ENCODE measurements at regions not wholly inside any gene's neighbourhood (a gene's known extent, or its start where the extent isn't known, plus 50 kb on each side); places are given as distances from the start of the nearest gene placed in this dataset.

DNA sequence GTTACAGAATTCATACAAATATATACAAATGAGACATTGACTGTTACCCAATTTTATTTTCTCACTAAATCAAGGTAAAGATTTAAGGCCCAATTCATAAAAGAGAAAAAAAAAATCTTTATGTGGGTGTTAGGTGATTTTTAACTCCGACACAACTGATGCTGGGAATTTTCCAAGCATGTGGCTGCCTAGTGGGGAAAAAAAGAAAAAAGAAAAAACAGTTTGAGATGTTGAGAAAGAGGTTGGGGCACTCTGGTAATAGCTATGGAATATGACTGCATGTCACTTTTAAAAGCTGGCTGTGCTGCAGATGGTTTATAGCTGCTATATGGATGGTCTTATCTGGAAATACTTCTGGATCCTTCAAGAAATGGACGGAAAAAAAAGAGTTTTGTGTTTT, 739.9 kb upstream of the SOX9 start:
- CTCF ChIA-PET: no interaction called here
- Histone ChIP-seq H3K9me3 (ENCODE audit: control extremely low read depth in 1 of 3, control insufficient read depth in 2 of 3, insufficient read depth in 1 of 3, low read length in 2 of 3) (no peaks in the 10 kb centered on the region), H4K20me1 (ENCODE audit: control insufficient read depth, insufficient read depth, low read length, poor library complexity, severe bottlenecking) (no peaks in the 10 kb centered on the region), H3K4me3 (ENCODE audit: control extremely low read depth in 1 of 5, extremely low read depth in 1 of 5, insufficient read depth in 1 of 5, low read depth in 2 of 5, low read length in 4 of 5) (no peak overlapping the region), H3K9ac (ENCODE audit: low read length) (no peak overlapping the region), H3K27ac (ENCODE audit: low read length in 2 of 2) (no peak overlapping the region), H3K79me2 (ENCODE audit: control insufficient read depth, insufficient read depth, low read length) (no peaks in the 10 kb centered on the region), H2AFZ (ENCODE audit: insufficient read depth, low read depth, low read length, poor library complexity, severe bottlenecking) (no peak overlapping the region), H3K36me3 (replicated peaks in 1 of 2; ENCODE audit: control extremely low read depth in 1 of 2, control insufficient read depth in 1 of 2, extremely low read depth in 1 of 2, insufficient read depth in 2 of 2, low read length in 1 of 2) (no peaks in the 10 kb centered on the region), H3K4me1 (ENCODE audit: control insufficient read depth in 2 of 2, insufficient read depth in 2 of 2, low read length in 2 of 2) (no peaks in the 10 kb centered on the region), H3K27me3 (replicated peaks in 1 of 4; ENCODE audit: control extremely low read depth in 1 of 4, control insufficient read depth in 3 of 4, insufficient read depth in 4 of 4, low read length in 3 of 4) (no peaks in the 10 kb centered on the region), H3K4me2 (replicated peaks; ENCODE audit: low read depth, low read length, poor library complexity, severe bottlenecking) (no peak overlapping the region)
- H3K27me3 Mint-ChIP-seq: no peaks in the 10 kb centered on the region
- POLR2A ChIA-PET: no interaction called here
- intact Hi-C loops (cut with micrococcal nuclease): no loop called here
- no peak overlapping the region for H3K27ac Mint-ChIP-seq
- TF ChIP-seq, protein P1, sequence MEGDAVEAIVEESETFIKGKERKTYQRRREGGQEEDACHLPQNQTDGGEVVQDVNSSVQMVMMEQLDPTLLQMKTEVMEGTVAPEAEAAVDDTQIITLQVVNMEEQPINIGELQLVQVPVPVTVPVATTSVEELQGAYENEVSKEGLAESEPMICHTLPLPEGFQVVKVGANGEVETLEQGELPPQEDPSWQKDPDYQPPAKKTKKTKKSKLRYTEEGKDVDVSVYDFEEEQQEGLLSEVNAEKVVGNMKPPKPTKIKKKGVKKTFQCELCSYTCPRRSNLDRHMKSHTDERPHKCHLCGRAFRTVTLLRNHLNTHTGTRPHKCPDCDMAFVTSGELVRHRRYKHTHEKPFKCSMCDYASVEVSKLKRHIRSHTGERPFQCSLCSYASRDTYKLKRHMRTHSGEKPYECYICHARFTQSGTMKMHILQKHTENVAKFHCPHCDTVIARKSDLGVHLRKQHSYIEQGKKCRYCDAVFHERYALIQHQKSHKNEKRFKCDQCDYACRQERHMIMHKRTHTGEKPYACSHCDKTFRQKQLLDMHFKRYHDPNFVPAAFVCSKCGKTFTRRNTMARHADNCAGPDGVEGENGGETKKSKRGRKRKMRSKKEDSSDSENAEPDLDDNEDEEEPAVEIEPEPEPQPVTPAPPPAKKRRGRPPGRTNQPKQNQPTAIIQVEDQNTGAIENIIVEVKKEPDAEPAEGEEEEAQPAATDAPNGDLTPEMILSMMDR (IDR thresholded peaks at IDR 0.05): no peak
- no peak for TF ChIP-seq EZH2 (IDR thresholded peaks at IDR 0.05; ENCODE audit: borderline replicate concordance, insufficient read depth, low read depth, low read length, poor library complexity, severe bottlenecking)
- no peak overlapping the region for H3K4me3 Mint-ChIP-seq
- ATAC-seq (ENCODE audit: low read depth) (no peak), DNase-seq (no peak)
- peaks cover 1% of the 10 kb centered on the region for H3K9me3 Mint-ChIP-seq (ENCODE audit: insufficient read depth)
- H3K4me1 Mint-ChIP-seq: no peaks in the 10 kb centered on the region
- WGBS (ENCODE audit: insufficient coverage): 75% methylated on average over 2 of the region's 2 CpGs

DNA sequence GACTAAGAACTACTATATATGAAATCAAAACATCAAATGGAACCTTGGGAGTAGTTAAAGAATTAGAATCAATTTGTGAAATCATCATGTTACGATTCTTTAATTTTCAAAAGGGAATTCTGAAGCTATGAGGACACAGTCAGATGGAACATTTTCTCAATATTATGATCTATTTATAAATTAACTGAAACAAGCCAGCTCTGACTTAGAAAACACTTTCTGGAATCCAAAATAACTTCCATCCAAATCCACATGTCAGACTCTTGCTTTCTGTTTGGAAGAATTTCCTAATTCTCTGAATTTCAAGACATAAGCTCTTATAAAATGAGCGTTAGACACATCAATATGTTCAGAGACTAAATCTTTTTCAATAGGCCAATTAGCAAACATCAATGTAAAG, 737.7 kb upstream of the SOX9 start:
- Histone ChIP-seq H3K4me1 (ENCODE audit: control insufficient read depth in 2 of 2, insufficient read depth in 2 of 2, low read length in 2 of 2) (no peaks in the 10 kb centered on the region), H3K27me3 (replicated peaks in 1 of 4; ENCODE audit: control extremely low read depth in 1 of 4, control insufficient read depth in 3 of 4, insufficient read depth in 4 of 4, low read length in 3 of 4) (no peaks in the 10 kb centered on the region), H3K4me3 (ENCODE audit: control extremely low read depth in 1 of 5, extremely low read depth in 1 of 5, insufficient read depth in 1 of 5, low read depth in 2 of 5, low read length in 4 of 5) (no peak overlapping the region), H4K20me1 (ENCODE audit: control insufficient read depth, insufficient read depth, low read length, poor library complexity, severe bottlenecking) (no peaks in the 10 kb centered on the region), H3K79me2 (ENCODE audit: control insufficient read depth, insufficient read depth, low read length) (no peaks in the 10 kb centered on the region), H3K9ac (ENCODE audit: low read length) (no peak overlapping the region), H3K9me3 (ENCODE audit: control extremely low read depth in 1 of 3, control insufficient read depth in 2 of 3, insufficient read depth in 1 of 3, low read length in 2 of 3) (peaks cover 0 to 7% (median 2%) of the 10 kb centered on the region in 3 donors), H3K27ac (ENCODE audit: low read length in 2 of 2) (no peak overlapping the region), H3K36me3 (replicated peaks in 1 of 2; ENCODE audit: control extremely low read depth in 1 of 2, control insufficient read depth in 1 of 2, extremely low read depth in 1 of 2, insufficient read depth in 2 of 2, low read length in 1 of 2) (no peaks in the 10 kb centered on the region), H2AFZ (ENCODE audit: insufficient read depth, low read depth, low read length, poor library complexity, severe bottlenecking) (no peak overlapping the region), H3K4me2 (replicated peaks; ENCODE audit: low read depth, low read length, poor library complexity, severe bottlenecking) (no peak overlapping the region)
- TF ChIP-seq EZH2 (IDR thresholded peaks at IDR 0.05; ENCODE audit: borderline replicate concordance, insufficient read depth, low read depth, low read length, poor library complexity, severe bottlenecking): no peak
- TF ChIP-seq, protein P1 (IDR thresholded peaks at IDR 0.05): no peak
- no peaks in the 10 kb centered on the region for H3K4me1 Mint-ChIP-seq
- H3K9me3 Mint-ChIP-seq (ENCODE audit: insufficient read depth): peaks cover 5% of the 10 kb centered on the region
- no peak overlapping the region for H3K4me3 Mint-ChIP-seq
- intact Hi-C loops (cut with micrococcal nuclease): no loop called here
- no peak overlapping the region for H3K27ac Mint-ChIP-seq
- no CpG with 5 or more reads among the region's 2 CpGs for WGBS (ENCODE audit: insufficient coverage)
- ChIA-PET POLR2A (no interaction called here), CTCF (no interaction called here)
- DNase-seq (no peak), ATAC-seq (ENCODE audit: low read depth) (no peak)
- no peaks in the 10 kb centered on the region for H3K27me3 Mint-ChIP-seq

Data from B cell (primary cell).